Activated B cell treated with CpG ODN at 0.5 μM for 24 hours (primary cell): ENCODE measurements at regions not wholly inside any gene's neighbourhood (a gene's known extent, or its start where the extent isn't known, plus 50 kb on each side); places are given as distances from the start of the nearest gene placed in this dataset.

Experiments
- ATAC-seq: fragments of 200-7000 bp; cut with Tn5 transposase; one replicate; pipeline ENCODE4 v1.10.0; 2021; ENCODE audit warnings: low read depth, mild to moderate bottlenecking, moderate library complexity
- CTCF ChIA-PET: fragments of 350-600 bp; sonication (Branson Sonifier 250); formaldehyde crosslinking; loops from one replicate; lab custom pipeline; 2021; ENCODE audit warnings: antibody characterized with exemption; lab: Charles Lee
- POLR2A ChIA-PET: fragments of 350-600 bp; sonication (Branson Sonifier 250); formaldehyde crosslinking; loops from one replicate; lab custom pipeline; 2021; ENCODE audit warnings: antibody characterized with exemption; lab: Charles Lee
- DNase-seq: peaks from one replicate; pipeline ENCODE4 v3.0.0; 2022
- H3K27ac Mint-ChIP-seq: one replicate; pipeline ENCODE4 v1.8.0; 2020; ENCODE audit warnings: mixed read lengths
- H3K27me3 Mint-ChIP-seq: one replicate; pipeline ENCODE4 v1.8.0; 2021; ENCODE audit warnings: mixed read lengths
- H3K36me3 Mint-ChIP-seq: one replicate; pipeline ENCODE4 v1.8.0; 2021; ENCODE audit warnings: low read depth, mixed read lengths
- H3K4me1 Mint-ChIP-seq: one replicate; pipeline ENCODE4 v1.8.0; 2021; ENCODE audit warnings: mixed read lengths
- H3K4me3 Mint-ChIP-seq: one replicate; pipeline ENCODE4 v1.8.0; 2020; ENCODE audit warnings: mild to moderate bottlenecking, mixed read lengths
- H3K9me3 Mint-ChIP-seq: one replicate; pipeline ENCODE4 v1.8.0; 2020; ENCODE audit warnings: mixed read lengths
- intact Hi-C: fragments of 100-400 bp; cut with micrococcal nuclease; formaldehyde crosslinking; loops from one replicate; pipeline ENCODE4 v1.15.1; 2024
- TF ChIP-seq, protein P1 (sequence below): fragments of 200-600 bp; IDR thresholded peaks from one replicate; pipeline ENCODE4 v1.8.0; 2022; ENCODE audit warnings: antibody characterized with exemption, mild to moderate bottlenecking

DNA sequence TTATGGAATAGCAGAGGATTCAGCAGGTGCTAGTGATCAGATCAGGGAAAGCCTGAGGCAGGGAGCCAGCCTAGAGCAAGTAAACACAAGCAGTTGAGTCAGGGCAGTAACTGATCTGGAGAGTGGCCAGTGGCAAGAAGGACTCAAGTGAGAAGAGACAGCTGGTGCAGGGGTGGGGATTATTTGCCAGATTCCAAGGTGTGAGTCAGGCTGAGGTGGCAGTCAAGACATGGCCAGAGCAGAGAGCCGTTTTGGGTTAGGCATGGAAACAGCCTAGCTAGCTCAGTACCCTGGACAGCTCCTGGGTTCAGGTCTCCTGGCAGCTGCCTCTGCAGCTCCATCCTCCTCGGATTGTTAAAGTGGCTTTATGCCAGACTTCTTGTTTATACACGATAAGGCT, 281.9 kb upstream of the ONECUT1 start:
- Mint-ChIP-seq H3K9me3 (no peaks in the 10 kb centered on the region), H3K27me3 (no peaks in the 10 kb centered on the region)

DNA sequence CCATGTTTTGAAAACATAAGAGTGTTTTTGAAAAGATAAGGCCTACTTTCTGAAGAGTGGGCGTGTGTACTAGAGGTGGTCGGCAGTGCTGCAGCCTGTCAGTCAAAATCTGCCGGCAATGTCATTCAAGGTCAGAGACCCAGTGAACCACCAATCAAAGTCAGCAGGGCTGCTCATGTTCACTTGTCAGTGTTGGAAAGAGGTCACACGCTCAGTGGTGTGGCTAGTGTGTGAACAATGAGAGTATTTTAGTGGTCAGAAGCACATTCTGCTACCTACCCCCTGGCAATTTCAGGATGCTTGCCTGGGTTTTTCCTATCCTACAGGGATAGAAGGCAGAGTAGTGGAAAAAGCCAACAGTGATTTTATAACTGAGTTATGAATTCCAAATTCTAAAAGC, 278.5 kb upstream of the ONECUT1 start:
- Mint-ChIP-seq H3K4me3 (no peak overlapping the region), H3K27ac (no peak overlapping the region), H3K4me1 (no peaks in the 10 kb centered on the region), H3K27me3 (no peaks in the 10 kb centered on the region), H3K36me3 (no peaks in the 10 kb centered on the region), H3K9me3 (no peaks in the 10 kb centered on the region)
- POLR2A ChIA-PET, result no interaction called here
- ATAC-seq, result no peak
- intact Hi-C loops, result no loop called here
- TF ChIP-seq, protein P1, sequence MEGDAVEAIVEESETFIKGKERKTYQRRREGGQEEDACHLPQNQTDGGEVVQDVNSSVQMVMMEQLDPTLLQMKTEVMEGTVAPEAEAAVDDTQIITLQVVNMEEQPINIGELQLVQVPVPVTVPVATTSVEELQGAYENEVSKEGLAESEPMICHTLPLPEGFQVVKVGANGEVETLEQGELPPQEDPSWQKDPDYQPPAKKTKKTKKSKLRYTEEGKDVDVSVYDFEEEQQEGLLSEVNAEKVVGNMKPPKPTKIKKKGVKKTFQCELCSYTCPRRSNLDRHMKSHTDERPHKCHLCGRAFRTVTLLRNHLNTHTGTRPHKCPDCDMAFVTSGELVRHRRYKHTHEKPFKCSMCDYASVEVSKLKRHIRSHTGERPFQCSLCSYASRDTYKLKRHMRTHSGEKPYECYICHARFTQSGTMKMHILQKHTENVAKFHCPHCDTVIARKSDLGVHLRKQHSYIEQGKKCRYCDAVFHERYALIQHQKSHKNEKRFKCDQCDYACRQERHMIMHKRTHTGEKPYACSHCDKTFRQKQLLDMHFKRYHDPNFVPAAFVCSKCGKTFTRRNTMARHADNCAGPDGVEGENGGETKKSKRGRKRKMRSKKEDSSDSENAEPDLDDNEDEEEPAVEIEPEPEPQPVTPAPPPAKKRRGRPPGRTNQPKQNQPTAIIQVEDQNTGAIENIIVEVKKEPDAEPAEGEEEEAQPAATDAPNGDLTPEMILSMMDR, result no peak
- no peak for DNase-seq
- CTCF ChIA-PET, result no interaction called here

More for the DNA sequence above, 281.9 kb upstream of the ONECUT1 start:
- intact Hi-C loops, result no loop called here
- ATAC-seq (no peak), DNase-seq (no peak)
- TF ChIP-seq, protein P1, result no peak
- H3K4me1 Mint-ChIP-seq, result no peaks in the 10 kb centered on the region
- CTCF ChIA-PET, result no interaction called here
- H3K36me3 Mint-ChIP-seq, result no peaks in the 10 kb centered on the region
- H3K4me3 Mint-ChIP-seq, result no peak overlapping the region
- H3K27ac Mint-ChIP-seq, result no peak overlapping the region
- POLR2A ChIA-PET, result no interaction called here

DNA sequence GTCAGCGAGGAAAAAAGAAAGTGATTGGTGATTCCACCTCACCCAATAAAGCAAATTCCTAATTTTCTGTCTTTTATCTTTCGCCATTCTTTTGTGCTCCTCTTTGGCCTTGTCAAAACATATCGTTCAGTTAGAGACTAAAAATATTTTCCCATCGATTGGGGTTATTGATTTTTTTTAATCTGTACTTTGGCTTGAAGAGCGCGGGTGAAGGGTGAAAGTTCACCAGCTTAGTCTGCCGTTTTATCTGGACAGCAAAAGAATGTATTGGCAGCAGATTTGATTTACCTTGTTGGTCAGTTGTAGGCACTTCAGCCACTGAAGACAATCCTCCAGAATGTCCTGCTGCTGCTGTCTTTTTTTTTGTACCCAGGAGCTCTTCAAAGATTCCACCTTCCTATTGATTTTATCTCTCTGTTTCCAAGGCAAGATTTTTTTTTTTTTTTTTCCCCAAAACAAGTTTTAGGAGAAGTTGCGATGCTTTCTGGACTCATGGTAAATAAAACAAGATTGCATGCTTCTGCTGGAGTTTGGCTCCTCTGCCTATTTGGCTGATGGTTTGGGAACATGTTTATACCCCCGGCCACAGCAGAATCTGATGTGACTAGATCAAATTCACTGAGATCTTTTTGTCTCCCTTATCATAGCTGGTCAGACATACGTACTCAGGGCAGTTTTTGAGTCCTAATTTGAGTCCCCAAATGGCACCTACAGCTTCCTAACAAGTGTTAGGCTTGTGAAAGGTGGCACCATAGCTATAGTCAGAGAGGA, 269.3 kb upstream of the ONECUT1 start:
- Mint-ChIP-seq H3K36me3 (no peaks in the 10 kb centered on the region), H3K9me3 (no peaks in the 10 kb centered on the region), H3K27ac (no peak overlapping the region), H3K27me3 (no peaks in the 10 kb centered on the region), H3K4me1 (no peaks in the 10 kb centered on the region), H3K4me3 (no peak overlapping the region)
- ChIA-PET POLR2A (no interaction called here), CTCF (no interaction called here)
- ATAC-seq (no peak), DNase-seq (no peak)
- TF ChIP-seq, protein P1, result no peak
- intact Hi-C loops, result no loop called here

DNA sequence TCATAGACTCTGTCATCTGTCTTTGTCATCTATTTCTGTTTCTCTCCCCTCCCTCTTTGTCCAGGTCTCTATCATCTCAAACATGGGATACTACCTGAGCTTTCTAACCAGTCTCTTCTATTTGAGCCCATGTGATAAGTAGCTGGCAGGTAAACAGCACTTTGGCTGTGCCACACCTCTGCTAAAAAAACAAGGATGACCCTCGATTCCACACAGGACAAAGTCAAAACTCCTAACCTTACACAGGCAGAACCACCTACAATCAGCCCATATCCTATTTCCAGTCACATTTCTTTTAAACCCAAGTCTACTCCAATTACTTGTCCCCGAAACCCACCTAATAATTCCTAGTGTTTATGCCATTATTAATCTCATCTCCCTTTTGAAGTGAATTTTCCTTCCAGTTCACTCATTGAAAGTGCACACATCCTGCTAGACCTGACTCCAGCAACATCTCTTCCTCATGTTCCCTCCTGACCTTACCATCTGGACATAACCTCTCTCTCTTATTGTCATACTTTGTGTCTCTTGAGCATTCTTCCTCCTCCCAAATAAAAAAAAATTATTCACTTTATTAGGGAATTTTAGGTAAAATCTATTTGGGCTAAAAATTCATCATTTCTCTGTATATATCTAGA, 256.1 kb upstream of the ONECUT1 start:
- Mint-ChIP-seq H3K27me3 (peaks cover 5% of the 10 kb centered on the region), H3K4me1 (no peaks in the 10 kb centered on the region), H3K36me3 (no peaks in the 10 kb centered on the region), H3K9me3 (peaks cover 12% of the 10 kb centered on the region), H3K4me3 (no peak overlapping the region), H3K27ac (no peak overlapping the region)
- DNase-seq, result no peak
- intact Hi-C loops, result no loop called here
- POLR2A ChIA-PET, result no interaction called here
- ATAC-seq, result no peak
- TF ChIP-seq, protein P1, result no peak
- CTCF ChIA-PET, result no interaction called here

DNA sequence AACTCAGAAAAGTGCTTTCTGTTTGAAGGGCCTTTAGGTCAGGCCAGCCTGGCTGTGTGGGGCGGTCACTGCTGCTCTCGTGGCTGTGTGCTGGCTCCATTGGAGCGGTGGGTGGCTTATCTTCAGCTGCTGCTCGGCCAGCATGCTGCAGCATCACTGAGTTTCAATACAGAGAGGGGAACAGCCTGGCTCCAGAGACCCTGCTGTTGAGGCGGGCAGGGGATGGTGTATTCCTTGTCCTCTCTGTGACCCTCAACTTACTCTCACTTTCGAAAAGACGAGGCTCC, 248.5 kb upstream of the ONECUT1 start:
- no peaks in the 10 kb centered on the region for H3K36me3 Mint-ChIP-seq
- no peak overlapping the region for H3K27ac Mint-ChIP-seq
- intact Hi-C loops, result no loop called here
- ATAC-seq (no peak), DNase-seq (no peak)
- peaks cover 3% of the 10 kb centered on the region for H3K9me3 Mint-ChIP-seq
- ChIA-PET CTCF (no interaction called here), POLR2A (no interaction called here)
- TF ChIP-seq, protein P1, result no peak
- H3K27me3 Mint-ChIP-seq, result no peaks in the 10 kb centered on the region
- H3K4me3 Mint-ChIP-seq, result no peak overlapping the region
- no peaks in the 10 kb centered on the region for H3K4me1 Mint-ChIP-seq
